HG02852 (cell line): ENCODE measurements at regions not wholly inside any gene's neighbourhood (a gene's known extent, or its start where the extent isn't known, plus 50 kb on each side); places are given as distances from the start of the nearest gene placed in this dataset.

Source experiments
- ATAC-seq: cut with Tn5 transposase; IDR thresholded peaks from one replicate; pipeline ENCODE4 v1.9.1; 2021; ENCODE audit warnings: mild to moderate bottlenecking, moderate library complexity; ENCODE audit not compliant: unreplicated experiment

GRCh38 chr14:62347562-62348011 is 585.4 kb downstream of the SNAPC1 start:
- no peak for ATAC-seq

GRCh38 chr14:62357362-62357761 is 595.1 kb downstream of the SNAPC1 start:
- ATAC-seq, result no peak

- no peak for ATAC-seq
Observed at GRCh38 chr14:62364161-62364560, 601.9 kb downstream of the SNAPC1 start.

GRCh38 chr14:62364800-62365280 is 602.6 kb downstream of the SNAPC1 start:
- ATAC-seq, result no peak

DNA sequence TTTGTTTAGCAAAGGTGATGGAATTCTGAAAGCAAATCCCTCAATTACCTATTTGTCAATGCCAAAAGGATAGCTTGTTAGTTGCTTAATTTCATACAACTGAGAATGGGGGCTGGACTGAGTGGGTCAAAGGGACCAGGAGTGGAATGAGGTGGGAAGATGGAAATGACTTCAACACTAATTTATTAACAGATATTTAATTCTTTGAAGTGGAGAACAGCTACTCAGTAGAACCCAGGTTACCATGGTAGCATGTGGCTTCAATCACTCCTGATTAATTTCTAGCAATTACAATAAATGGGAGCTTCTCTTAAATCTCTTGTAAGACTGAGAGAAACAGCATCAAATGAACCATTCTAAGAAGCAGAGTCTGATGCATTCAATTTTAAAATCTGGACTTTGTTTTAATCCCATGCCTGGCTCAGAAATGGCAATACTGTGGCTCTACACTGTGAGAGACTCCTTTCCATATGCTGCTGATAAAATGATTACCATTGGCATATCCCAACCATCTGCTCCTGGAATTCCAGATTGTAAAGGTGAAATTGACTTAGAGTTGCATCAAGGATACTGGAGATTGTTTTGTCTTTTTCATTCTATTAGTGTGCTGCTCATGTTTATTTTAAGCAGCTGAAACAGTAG is 607.8 kb downstream of the SNAPC1 start:
- no peak for ATAC-seq

- no peak for ATAC-seq
Observed at GRCh38 chr14:62373944-62374343, 611.7 kb downstream of the SNAPC1 start.

DNA sequence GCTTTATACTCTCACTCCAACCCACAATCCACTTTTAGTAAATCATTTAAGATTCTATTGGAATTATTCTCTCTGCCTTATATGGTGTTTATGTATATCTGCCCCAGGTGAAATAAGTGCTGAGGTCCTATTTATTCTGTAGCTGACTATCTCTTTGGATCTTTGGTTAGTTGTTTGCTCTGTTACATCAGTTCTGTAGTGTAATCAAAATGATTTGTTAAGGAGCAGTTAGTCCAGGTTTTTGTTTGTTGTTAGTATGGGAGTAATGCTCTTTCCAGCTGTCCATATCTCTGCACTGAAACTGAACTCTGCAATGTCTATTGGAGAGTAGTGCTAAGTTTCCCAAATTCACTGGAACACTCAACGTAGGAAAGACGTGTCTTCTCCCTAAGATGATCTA is 615.8 kb downstream of the SNAPC1 start:
- no peak for ATAC-seq

GRCh38 chr14:62381311-62382070 is 619.3 kb downstream of the SNAPC1 start:
- no peak for ATAC-seq

DNA sequence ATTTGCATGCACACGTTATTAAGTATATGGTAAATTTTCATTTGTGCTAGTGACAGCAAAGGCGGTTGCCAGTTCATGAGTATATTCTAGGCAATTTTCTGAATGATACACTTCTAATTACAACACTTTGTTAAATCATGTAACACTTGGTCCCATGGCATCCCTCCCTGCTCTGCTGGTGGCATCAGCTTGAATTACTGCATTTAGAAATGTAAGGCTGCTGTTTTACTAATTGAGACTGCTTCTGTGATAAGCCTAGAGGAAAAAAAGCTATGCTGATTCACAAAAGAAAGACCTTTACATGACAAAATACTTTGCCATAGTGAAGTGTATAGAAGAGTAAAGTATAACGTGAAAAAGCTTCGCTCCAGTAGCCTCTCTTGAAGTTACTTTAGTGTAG is 636.1 kb downstream of the KCNH5 start:
- ATAC-seq, result no peak

GRCh38 chr14:62409626-62410300 is 635.5 kb downstream of the KCNH5 start:
- ATAC-seq, result no peak

DNA sequence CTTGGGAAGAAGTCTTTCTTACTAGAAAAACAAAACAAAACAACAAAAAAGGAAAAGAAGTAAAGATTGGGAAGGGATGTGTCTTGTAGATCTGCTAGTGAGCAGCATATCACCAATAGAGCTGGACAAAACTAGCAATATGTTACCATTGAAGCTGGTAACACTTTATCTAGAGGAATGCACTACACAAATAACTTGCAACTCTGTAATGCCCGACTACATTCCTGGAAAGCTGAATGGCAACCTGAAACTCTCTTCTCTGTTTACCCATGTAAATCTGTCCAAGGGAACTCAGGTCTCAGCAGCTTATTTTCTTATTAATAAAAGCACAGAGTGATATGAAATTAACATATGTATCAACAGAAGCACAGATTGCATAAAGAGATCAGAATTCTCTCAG is 624.4 kb downstream of the KCNH5 start:
- ATAC-seq, result no peak

GRCh38 chr14:62428429-62429203 is 616.6 kb downstream of the KCNH5 start:
- no peak for ATAC-seq

DNA sequence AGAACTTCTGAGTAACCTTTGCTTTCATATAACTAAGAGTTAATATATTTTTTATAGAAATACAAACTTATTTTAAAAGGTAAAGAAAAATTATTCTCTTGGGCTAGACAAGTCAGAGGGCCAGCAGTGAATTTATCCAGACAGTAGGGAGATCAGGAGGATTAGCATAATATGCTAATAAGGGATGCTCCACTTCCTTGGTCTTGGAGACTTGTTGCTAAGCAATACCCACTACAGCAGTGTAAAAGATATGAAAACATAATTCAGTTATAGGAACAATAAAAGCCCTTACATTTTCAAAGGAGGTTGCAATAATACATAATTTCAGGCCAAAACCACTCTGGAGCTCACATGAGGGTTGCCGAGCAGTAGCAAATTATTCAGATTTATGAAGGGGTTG is 615.6 kb downstream of the KCNH5 start:
- ATAC-seq, result no peak

DNA sequence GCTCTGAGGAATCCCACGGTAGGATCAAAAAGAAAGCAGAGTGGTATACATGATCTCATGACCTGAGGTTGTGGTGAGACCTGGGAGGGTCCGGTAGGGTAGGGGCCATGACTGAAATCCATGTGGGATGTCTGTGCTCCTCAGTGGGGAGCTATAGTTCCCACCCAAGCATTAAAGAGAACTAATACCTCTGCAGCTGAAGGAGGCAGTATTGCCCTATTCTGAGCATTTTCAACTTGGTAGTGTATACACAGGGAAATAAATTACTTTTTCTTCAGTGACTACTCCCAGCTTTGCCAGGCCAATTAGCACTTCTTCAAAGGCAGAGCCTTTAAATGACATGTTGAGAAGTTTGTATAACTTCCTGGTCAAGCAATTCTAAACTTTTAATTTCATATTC is 613.8 kb downstream of the KCNH5 start:
- no peak for ATAC-seq

- ATAC-seq, result no peak
Observed at GRCh38 chr14:62432955-62433354, 612.3 kb downstream of the KCNH5 start.

GRCh38 chr14:62436261-62436660 is 609.0 kb downstream of the KCNH5 start:
- ATAC-seq, result no peak

DNA sequence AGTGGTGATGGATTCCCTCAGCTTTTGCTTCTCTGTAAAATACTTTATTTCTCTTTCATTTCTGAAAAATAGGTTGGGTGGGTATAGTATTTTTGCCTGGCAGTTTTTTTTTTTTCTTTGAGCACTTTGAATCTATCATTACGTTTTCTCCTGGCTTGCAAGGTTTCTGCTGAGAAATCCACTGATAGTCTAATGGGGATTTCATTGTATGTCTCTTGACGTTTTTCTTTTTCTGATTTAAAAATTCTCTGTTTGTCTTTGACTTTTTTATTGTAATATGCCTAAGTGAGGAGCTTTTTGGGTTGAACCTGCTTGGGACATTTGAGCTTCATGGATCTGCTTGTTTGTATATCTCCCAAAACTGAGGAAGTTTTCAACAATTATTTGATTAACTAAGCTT is 606.0 kb downstream of the KCNH5 start:
- no peak for ATAC-seq

- ATAC-seq, result no peak
Observed at GRCh38 chr14:62443796-62444195, 601.5 kb downstream of the KCNH5 start.

GRCh38 chr14:62445570-62445969 is 599.7 kb downstream of the KCNH5 start:
- no peak for ATAC-seq

- no peak for ATAC-seq
Observed at GRCh38 chr14:62451221-62451620, 594.0 kb downstream of the KCNH5 start.

DNA sequence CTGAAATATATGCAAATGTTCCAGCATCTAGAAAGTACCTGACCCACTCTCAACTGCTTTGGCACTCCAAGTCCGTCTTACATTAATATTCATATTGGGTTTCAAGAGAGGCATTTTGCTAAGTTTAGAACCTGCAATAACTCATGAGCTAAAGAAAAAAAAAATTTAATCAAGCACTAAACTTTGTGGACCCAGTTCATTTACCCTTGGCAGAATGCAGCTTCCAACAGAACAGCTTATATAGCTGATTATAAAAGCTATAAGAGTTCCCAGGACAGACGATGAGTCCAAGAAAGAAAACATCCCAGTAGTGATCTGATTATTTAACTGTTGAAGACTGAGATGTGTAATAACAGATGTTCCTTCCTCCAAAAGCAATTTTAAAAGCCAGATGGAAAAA is 592.0 kb downstream of the KCNH5 start:
- no peak for ATAC-seq
